T-helper 1 cell treated with Interleukin-12 subunit alpha and Interleukin-12 subunit beta and Interleukin-4 antibody, amounts not matched to agents 30 ng/mL and 1 ng/mL, for 36 hours (primary cell): ENCODE measurements at regions not wholly inside any gene's neighbourhood (a gene's known extent, or its start where the extent isn't known, plus 50 kb on each side); places are given as distances from the start of the nearest gene placed in this dataset.
"Not testable (repeated sequence)": the region's sequence is repeated elsewhere in the genome, so short reads cannot be mapped to it uniquely, and the experiment has no call there.

Experiments
- intact Hi-C: fragments of 100-400 bp; cut with micrococcal nuclease; formaldehyde crosslinking; loops from one replicate; pipeline ENCODE4 v1.15.1; 2024

DNA sequence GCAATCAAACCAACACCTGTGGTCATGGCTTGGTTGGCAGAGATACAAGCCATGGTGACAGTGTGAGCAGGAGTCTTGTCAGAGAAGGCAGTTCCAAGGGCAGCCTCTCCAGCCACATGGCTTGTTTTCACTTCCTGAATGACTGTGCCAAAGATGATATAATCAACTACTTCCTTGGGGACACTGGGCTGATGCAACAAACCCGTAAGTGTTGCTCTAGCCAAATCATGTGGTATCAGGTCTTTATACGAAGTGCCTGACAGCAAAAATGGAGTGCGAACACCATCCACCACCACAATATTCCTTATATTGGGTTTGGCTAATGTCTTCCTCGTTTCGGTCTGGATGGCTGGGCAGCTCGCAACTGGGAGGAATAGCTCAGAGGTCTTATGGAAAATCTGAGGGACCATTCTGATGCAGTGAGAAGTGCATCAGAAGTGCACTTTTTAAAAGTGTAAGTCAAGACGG is 922.0 kb downstream of the NLGN4X start:
- intact Hi-C loops = no loop called here

DNA sequence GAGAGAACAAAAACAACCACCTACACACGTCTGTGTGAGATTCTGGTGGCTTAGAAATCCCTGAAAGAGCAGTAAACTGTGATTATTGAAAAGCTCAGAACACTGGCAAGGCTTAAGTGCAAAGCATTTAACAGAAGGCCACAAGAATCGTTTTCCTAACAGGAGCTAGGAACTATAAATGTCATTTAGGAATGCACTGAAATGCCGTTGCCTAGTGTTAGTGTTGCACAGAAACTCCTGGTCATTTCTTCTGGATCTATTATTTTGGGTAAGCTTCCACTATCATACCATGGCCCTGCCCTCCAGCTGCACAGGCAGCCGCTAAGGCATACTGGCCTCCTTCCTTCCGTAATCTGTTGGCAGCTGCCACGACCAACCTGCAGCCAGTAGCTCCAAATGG is 923.2 kb downstream of the NLGN4X start:
- intact Hi-C loops = no loop called here

DNA sequence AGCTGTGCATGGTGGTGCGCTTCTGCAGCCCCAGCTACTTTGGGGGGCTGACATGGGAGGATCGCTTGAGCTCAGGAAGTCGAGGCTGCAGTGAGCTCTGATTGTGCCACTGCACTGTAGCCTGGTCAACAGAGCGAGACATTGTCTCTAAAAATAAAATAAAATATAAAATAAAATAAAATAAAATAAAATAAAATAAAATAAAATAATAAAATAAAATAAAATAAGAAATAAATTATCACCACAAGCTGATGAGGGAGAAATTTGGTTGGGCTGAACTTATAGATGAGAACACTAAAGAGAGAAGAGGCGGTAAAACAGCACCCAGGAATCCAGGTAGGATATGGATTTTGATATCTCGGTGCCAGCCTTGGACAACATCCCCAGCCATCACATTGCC is 933.7 kb downstream of the NLGN4X start:
- intact Hi-C loops = no loop called here

DNA sequence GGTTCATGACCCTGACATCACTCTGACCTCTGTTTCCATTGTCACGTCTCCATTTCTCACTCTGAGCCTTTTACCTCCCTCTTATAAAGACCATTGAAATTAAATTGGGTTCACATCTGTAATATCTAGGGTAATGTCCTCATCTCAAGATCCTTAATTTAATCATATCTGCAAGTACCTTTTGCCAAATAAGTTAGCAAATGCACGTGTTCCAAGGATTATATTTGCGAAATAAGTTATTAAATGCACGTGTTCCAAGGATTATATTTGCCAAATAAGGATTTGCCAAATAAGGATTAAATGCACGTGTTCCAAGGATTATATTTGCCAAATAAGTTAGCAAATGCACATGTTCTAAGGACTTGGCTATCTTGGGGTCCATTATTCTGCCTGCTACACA is 938.0 kb downstream of the NLGN4X start:
- intact Hi-C loops = no loop called here

DNA sequence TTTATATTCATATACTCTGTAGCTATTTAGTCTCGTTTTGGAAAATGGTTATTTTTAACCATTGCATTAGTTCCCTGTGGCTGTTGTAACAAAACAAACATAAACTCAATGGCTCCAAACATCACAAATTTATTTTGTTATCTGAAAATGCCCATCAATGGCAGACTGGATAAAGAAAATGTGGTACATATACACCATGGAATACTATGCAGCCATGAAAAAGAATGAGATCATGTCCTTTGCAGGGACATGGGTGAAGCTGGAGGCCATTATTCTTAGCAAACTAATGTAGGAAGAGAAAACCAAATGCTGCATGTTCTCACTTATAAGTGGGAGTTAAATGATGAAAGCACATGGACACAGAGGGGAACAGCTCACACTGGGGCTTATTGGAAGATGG is 938.7 kb downstream of the NLGN4X start:
- intact Hi-C loops = not testable (repeated sequence)

DNA sequence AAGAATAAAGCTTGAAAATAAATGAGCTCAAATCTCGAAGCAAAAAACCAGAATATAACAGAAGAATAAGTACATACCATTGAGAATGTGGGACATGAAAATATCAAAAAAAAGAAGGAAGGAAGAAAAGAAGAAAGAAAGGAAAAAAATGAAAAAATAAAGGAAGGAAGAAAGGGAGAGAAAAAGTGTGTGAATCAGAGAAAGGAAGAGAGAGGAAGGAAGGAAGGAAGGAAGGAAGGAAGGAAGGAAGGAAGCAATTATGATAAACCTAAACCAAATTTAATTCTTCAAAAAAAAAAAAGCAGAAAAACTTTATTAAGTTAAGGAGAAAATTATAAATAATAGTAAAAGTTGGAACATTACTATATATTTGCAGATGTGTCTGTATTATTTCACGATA is 949.8 kb downstream of the NLGN4X start:
- intact Hi-C loops = no loop called here

DNA sequence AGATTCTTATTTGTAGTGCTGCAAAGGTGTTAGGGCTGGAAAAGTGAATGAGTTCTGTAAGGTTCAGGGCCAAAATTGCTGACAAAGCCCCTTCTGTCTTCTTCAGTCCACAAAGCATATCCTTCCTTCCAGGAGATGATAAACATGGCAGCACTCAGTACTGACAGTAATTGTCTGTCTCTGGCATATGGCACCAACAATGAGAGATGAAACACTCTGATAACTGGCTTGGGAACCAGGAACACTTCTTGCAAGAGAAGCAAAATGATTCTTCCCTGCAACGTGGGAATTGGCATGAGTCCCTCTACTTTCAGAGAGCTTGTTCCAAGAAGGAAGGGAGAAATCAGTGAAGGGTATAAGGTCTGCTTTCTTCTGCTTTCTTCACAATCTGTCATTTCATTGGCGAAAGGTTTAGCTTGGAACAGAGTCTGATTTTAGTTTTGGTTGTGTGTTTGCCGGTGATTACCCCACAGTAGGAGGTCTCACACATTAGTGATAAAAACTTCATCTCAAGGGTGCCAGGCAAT is 963.3 kb downstream of the NLGN4X start:
- intact Hi-C loops = no loop called here

DNA sequence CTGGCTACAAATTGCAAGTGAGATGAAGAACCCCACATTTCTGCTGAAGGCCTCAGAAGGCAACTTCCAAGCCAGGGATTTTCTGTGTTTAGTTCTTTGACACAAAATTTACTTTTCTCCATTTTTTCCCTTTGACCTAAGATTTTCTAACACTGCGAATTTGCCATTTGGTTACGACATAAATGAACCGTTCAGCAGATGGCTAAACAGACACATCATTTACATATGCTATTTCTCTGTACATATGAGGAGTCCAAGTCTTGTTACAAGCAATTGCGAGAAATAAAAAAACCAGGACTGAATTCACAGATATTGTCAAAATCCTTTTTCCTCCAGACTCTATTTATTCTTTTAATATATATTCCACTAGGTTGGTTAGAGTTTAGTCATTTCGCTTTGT is 978.6 kb downstream of the NLGN4X start:
- intact Hi-C loops = no loop called here

DNA sequence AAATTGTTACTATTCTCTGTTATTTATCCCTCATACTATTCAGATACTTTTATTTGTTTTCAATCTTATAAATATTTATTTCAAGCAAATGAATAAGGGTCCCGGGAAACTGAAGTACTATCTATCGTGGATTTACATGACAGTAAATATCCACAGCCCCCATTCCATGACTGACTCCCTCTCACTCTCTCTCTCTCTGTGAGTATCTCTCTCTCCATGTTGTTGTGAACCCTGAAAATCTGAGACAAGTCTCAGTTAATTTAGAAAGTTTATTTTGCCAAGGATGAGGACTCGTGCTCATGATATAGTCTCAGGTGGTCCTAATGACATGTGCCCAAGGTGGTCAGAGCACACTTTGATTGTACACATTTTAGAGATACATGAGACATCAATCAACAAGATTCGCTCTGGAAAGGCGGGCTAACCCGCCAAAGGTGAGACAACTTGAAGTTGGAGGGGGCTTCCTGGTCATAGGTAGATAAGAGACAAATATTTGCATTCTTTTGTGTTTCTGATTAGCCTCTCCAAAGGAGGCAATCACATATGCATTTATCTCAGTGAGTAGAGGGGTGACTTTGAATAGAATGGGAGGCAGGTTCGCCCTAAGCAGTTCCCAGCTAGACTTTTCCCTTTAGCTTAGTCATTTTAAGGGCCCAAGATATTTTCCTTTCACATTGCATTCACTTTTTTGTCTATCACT is 986.4 kb downstream of the NLGN4X start:
- intact Hi-C loops = no loop called here

DNA sequence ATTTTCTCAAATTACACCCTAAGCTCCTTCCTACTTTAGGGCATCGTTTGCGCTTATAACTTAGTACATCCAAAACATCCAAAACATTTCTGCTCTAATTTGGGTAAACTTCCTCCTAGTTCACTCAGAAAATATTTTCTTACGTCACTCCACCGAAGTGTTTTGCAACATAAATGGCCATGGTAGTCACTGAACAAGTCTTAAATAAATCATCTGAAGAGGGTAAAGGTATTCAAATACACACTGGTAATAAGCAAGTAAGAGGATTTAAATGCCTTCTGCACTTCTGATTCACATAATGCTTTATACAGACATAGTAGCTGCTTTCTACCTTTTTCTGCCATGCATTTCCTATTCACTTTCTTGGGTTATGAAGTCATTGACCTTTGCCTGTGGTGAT is 991.9 kb downstream of the NLGN4X start:
- intact Hi-C loops = no loop called here

DNA sequence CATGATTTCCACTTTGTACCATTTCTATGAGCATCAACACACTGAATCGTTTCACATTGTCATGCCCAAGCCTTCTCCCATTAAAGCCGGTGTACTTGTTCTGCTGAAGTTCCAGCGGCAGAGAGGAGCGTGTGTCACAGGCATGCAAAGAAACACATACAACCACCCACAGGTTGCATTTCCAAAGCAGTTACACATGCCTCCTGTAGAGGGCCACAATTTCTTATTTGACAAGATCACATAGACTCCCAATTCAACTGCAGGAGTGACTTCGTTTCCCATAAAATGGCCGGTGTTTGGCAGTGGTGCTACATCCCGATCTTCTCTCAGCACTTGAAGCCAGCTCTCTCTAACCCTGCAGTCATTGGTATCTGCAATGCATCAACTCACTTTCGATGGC is 992.6 kb downstream of the NLGN4X start:
- intact Hi-C loops = no loop called here

DNA sequence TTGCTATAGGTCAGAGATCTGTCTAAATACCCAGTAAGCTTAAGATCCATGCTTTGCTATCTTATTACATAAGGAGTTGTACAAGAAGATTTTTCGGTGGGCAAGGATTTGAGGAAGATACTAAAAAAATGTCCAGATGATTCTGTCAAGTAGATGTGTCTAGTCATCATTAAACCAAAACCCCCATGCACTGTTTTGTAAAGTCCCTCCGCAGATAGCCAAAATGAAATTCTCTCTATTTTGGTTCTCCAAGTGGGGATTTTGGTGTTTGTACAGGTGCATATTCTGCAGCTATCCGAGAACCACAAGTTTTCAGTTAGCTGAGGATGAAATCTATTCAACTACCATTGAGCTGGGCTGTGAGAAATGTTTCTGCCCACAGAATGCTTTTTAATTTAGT is 994.8 kb downstream of the NLGN4X start:
- intact Hi-C loops = no loop called here

DNA sequence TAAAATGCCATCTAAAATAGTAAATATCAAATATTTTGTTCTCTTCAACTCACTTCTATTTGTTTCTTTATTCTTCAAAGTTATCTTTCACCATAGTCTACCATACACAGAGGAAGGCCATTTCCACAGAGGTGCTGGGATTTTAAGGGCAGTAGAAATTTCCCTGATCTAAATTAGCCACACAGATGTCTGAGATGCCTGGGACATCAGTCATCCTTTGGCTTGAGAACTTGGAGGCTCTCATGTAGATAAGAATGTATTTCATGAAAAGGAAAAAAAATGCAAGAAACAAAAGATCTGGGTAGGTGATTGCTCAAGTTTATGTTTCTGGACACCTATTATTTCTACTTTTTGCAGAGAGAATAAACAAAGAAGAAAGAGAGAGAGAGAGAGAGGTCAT is 1008.2 kb downstream of the NLGN4X start:
- intact Hi-C loops = no loop called here

DNA sequence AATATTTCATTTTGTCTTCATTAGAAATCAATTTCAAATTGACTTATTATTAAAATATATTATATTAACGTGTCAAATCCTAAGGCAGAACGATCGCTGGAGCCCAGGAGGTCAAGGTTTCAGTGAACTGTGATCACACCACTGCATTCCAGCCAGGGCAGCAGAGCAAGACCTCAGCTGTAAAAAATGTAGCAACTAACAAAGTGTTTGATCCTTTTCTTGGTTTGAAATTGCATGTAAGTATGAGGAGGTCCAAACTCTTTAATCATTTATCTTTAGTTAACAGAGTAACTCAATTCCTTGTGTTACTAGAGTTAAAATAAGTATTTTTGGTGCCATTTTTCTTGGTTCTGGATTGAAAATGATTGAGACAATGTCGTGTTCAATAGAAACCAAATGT is 1033.9 kb downstream of the NLGN4X start:
- intact Hi-C loops = no loop called here

DNA sequence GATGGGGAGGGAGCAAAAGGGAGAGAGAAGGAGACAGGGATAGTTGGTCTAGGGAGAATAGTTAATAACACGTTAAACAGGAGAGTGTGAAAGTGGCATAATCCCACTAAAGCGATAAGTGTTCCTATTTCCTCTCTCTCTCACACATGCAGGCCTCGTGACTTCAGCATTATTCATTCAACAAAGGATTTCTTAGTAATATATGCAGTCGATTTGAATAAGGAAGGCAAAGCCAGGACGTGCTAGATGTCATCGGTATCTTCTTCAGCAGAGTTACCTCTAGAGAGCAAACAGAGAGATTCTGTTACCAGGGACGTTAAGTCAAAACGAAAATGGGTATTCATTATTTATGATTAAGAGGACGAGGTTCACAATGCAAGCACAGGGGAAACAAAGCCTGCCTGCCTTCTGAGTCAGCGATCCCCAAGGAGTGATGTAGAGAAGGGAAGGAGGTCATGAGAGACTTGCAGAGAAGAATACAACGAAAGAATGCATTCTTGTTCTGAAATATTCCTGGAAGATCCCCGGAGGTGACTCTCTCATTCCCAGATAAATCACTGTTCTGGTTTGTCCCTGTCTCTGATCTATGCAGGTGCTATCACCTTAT is 1048.4 kb downstream of the NLGN4X start:
- intact Hi-C loops = no loop called here

DNA sequence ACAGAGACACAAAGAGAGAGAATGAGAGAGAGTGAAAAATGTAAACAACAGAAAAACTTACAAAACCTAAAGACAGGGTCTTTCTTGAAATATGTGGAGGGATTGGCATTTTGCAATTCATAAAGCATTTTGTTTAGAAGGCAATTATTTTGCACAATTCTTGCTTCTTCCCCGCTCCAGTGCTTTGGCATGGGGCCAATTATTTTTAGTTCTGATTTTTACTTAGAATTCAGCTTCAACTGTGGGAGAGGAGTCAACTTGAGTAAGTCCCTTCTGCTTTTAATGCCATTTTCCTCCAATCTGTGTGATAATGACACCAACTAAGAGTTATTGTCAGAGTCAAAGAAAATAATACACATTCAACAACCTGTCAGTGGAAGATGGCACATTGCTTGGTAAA is 1051.9 kb downstream of the NLGN4X start:
- intact Hi-C loops = no loop called here

DNA sequence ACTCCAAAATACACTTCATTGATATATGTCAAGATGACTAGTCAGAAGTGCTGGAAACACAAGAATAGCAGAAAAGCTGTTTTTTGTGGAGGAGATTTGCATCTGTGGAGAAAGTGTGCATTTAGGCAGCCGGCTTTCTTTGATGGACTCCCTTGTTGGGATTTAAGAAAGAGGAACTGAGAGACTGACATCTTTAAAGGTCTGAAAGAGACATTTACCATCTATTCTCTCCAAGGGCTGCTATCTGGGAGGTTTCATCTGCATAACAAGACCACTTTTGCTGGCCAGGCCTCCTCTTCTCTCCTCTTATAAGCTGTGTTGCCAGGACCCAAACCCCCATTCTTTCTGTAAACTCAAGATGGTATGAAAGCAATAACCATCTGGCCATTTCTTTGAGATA is 1065.0 kb downstream of the NLGN4X start:
- intact Hi-C loops = no loop called here

DNA sequence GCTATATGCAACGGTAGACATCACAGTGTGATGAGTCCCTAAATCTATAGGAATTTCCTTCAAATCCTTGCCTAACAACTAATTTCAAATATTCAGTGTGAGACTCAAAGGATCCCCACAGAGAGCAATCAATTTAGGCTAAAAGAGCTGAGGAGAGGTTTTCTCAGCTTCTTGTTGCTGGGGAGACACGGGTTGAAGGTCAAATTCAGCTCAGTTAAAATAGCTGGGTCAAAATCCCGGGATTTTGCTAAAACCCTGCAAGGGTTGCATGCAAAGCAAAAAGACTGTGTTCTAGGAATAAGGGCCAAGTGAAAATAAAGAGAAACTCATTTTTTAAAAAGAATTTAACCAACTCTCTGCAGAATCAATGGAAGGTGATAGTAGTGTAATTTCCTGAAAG is 1073.4 kb downstream of the NLGN4X start:
- intact Hi-C loops = no loop called here

DNA sequence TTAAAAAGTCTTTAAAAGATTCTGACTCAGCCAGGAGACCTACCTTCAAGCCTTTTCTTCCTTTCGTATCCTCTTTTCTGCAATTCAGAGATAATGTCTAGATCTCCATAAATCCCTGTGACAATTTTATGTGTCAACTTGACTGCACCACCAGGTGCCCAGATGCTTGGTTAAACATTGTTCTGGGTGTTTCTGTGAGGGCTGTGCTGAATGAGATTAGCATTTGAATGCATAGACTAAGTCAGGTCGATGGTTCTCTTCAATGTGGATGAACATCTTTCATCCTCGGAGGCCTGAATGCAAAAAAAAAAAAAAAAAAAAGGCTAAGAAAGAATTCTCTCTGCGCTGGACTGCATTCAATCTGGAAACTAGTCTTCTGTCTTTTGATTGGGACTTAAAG is 1082.7 kb downstream of the NLGN4X start:
- intact Hi-C loops = no loop called here

DNA sequence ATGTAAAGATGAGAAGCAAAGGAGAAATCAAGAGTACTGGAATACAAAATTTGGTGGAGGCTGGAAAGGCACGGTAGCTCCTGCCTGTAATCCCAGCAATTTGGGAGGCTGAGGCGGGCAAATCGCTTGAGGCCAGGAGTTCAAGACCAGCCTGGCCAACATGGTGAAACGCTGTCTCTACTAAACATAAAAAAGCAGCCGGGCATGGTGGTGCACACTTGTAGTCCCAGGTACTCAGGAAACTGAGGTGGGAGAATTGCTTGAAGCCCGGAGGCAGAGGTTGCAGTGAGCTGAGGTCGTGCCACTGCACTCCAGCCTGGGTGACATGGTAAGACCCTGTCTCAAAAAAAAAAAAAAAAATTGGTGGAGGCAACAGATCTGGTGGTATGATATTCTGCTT is 1086.0 kb downstream of the NLGN4X start:
- intact Hi-C loops = no loop called here

DNA sequence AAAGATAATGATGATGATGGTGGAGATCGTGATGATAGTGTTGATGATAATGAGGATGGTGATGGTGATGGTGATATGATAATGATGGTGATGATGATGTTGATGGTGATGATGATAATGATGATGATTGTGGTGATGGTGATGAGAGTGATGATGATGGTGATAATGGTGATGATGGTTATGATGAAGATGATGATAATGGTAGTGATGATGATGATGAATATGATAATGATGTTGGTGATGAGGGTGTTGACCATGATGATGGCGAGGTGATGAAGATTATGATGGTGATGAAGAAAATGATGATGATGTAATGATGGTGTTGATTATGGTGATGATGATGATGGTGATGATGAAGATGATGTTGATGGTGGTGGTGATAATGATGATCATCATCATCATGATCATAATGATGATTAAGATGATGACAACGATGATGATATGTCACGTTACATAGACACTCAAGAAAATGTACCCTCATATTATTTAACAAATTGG is 1106.4 kb downstream of the NLGN4X start:
- intact Hi-C loops = no loop called here

DNA sequence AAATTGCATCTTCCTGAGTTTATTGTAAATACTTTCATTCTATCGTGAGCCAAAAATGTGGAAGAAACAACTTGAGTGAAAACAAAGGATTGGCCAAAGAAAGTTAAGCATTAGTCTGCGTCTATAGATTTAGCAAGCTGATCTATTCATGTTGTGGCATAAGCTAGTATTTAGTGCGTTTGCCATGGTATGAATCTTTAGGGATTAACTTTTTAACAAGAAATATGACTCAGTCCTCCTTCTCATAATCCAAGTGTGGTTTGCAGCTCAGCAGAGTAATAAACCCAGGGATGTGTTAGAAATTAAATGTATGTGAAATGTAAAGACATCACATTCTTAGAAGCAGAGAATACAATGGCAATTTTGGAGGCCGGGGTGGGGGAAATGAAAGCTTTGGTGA is 1110.9 kb downstream of the NLGN4X start:
- intact Hi-C loops = no loop called here

DNA sequence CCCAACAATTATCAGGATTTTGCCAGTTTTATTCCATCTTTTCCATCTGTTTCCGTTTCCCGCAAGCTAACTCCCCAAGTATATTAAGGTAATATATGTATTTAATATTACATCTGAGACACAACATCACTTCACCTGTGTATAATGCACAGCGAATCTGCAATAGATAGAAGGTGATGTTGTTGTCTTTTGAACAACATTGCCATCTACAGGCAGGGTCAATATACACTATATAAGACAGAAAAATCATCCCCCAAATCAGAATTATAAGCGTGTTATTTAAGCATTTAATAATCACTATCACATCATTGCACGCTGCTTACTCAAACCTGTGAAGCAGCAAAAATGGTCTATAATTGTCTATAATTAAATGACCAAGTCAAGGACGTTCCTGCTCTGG is 1115.5 kb downstream of the NLGN4X start:
- intact Hi-C loops = loop anchor here (2.0 kb wide), 1 partner anchor 566 kb away; no protein-coding TSS in a partner anchor
